ENCODE measurements at regions not wholly inside any gene's neighbourhood (a gene's known extent, or its start where the extent isn't known, plus 50 kb on each side); places are given as distances from the start of the nearest gene placed in this dataset.

DNA sequence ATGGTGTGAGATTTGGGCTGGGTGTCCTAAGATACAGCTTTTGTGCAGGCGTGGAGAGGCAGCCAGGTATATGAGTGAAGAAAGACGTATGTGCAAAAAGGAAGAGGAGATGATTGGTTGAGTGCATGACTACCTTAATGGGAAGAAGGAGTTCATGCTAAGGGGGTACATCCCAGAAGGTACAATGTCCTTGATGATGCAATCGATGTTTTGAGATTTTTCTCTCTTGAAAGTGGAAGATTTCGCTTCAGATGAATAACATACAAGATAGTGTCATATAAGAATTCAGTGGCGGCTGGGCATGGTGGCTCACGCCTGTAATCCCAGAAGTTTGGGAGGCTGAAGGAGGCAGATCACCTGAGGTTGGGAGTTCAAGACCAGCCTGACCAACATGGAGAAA is 357.1 kb downstream of the KLF12 start:
- H3K36me3 ChIP-seq (ENCODE audit: control insufficient read depth, insufficient read depth, low read length): peaks cover 19% of the 10 kb centered on the region
- Mint-ChIP-seq H3K4me1 (peaks cover 18 to 38% (median 26%) of the 10 kb centered on the region in 4 donors), H3K27me3 (no peaks in the 10 kb centered on the region), H3K9me3 (peaks cover 0 to 5% (median 0%) of the 10 kb centered on the region in 7 donors), H3K4me3 (no peak overlapping the region), H3K36me3 (peaks cover 54% of the 10 kb centered on the region), H3K27ac (peak overlapping the region in 2 of 3 donors; percentile 20 to 83)
- no peaks in the 10 kb centered on the region for H3K9me3 ChIP-seq (ENCODE audit: control insufficient read depth in 2 of 2, low read length in 2 of 2)
- H3K27me3 ChIP-seq (ENCODE audit: control insufficient read depth, insufficient read depth, low read length): no peaks in the 10 kb centered on the region
- no peak for DNase-seq
- H3K27ac ChIP-seq (ENCODE audit: insufficient read depth, low read length, poor library complexity, severe bottlenecking): no peak overlapping the region
- H3K4me3 ChIP-seq (ENCODE audit: low read depth, low read length): no peak overlapping the region
- no peaks in the 10 kb centered on the region for H3K4me1 ChIP-seq (ENCODE audit: control insufficient read depth, insufficient read depth, low read length, poor library complexity, severe bottlenecking)
- ATAC-seq (ENCODE audit: low read depth in 2 of 2): no peak

DNA sequence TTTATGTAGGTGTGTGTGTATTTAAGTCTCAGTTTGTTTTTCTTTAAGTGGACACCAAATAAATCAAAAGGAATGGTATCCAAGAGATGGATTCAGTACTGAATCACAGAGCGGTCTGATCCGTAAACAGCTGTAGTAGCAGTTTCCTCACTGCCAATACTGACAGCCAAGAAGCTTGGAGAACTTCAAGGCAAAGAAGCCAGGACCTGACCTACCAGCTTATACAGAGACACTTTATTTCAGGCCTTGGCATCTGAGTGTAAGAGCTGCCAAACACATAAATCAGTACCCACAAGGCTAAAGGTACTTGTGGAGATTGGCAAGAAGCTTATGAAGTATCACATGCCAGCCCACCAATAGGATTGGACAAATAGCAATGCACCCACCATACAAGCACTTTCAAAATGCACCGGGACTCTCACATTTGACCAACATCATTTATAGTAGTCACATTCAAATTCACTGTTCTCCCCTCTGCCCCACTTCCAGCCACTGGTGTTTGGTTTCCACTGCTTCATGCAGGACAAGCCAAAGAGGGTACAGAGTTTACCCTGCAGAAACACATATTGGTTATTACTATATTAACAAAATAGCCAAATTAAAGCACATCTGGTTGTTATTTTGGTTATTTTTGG is 357.9 kb downstream of the KLF12 start:
- H3K27me3 ChIP-seq (ENCODE audit: control insufficient read depth, insufficient read depth, low read length): no peaks in the 10 kb centered on the region
- no peaks in the 10 kb centered on the region for H3K4me1 ChIP-seq (ENCODE audit: control insufficient read depth, insufficient read depth, low read length, poor library complexity, severe bottlenecking)
- H3K36me3 ChIP-seq (ENCODE audit: control insufficient read depth, insufficient read depth, low read length): peaks cover 22% of the 10 kb centered on the region
- H3K4me3 ChIP-seq (ENCODE audit: low read depth, low read length): no peak overlapping the region
- peak overlapping the region; percentile 18 to 31 (median 20) for H3K27ac Mint-ChIP-seq
- ATAC-seq (ENCODE audit: low read depth in 2 of 2): no peak
- H3K9me3 Mint-ChIP-seq: peaks cover 0 to 10% (median 1%) of the 10 kb centered on the region in 7 donors
- H3K4me3 Mint-ChIP-seq: peak overlapping the region in 1 of 4 donors; percentile 22
- H3K4me1 Mint-ChIP-seq: peaks cover 21 to 41% (median 28%) of the 10 kb centered on the region in 4 donors
- H3K27me3 Mint-ChIP-seq: no peaks in the 10 kb centered on the region
- DNase-seq: no peak
- H3K27ac ChIP-seq (ENCODE audit: insufficient read depth, low read length, poor library complexity, severe bottlenecking): no peak overlapping the region
- no peaks in the 10 kb centered on the region for H3K9me3 ChIP-seq (ENCODE audit: control insufficient read depth in 2 of 2, low read length in 2 of 2)
- H3K36me3 Mint-ChIP-seq: peaks cover 61% of the 10 kb centered on the region

DNA sequence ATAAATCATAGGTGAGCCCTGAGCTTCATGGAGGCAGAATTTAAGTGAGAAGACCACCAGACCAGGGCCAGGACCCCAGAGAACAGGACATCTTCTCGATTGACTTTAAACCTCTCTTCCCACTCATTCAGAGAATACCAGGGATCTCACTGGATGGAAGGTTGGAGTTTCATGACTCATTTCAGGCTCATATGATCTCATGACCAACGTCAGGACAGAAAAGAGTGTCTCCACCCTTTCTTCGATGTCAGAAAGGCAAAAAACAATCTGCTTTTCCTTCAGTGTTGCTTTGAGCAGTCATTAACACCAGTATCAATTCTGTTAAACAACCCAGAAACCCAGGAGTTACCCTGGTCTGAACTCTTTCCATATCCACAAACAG is 361.0 kb downstream of the KLF12 start:
- Mint-ChIP-seq H3K27me3 (no peaks in the 10 kb centered on the region), H3K4me3 (no peak overlapping the region), H3K4me1 (peaks cover 31 to 56% (median 40%) of the 10 kb centered on the region in 4 donors), H3K36me3 (peaks cover 52% of the 10 kb centered on the region), H3K9me3 (peaks cover 0 to 10% (median 1%) of the 10 kb centered on the region in 7 donors), H3K27ac (peak overlapping the region in 2 of 3 donors; percentile 30 to 89)
- ATAC-seq (ENCODE audit: low read depth in 2 of 2): no peak
- H3K4me1 ChIP-seq (ENCODE audit: control insufficient read depth, insufficient read depth, low read length, poor library complexity, severe bottlenecking): peaks cover 2% of the 10 kb centered on the region
- H3K9me3 ChIP-seq (ENCODE audit: control insufficient read depth in 2 of 2, low read length in 2 of 2): no peaks in the 10 kb centered on the region
- DNase-seq: no peak
- H3K36me3 ChIP-seq (ENCODE audit: control insufficient read depth, insufficient read depth, low read length): peaks cover 3% of the 10 kb centered on the region
- H3K27ac ChIP-seq (ENCODE audit: insufficient read depth, low read length, poor library complexity, severe bottlenecking): no peak overlapping the region
- no peaks in the 10 kb centered on the region for H3K27me3 ChIP-seq (ENCODE audit: control insufficient read depth, insufficient read depth, low read length)
- H3K4me3 ChIP-seq (ENCODE audit: low read depth, low read length): no peak overlapping the region

DNA sequence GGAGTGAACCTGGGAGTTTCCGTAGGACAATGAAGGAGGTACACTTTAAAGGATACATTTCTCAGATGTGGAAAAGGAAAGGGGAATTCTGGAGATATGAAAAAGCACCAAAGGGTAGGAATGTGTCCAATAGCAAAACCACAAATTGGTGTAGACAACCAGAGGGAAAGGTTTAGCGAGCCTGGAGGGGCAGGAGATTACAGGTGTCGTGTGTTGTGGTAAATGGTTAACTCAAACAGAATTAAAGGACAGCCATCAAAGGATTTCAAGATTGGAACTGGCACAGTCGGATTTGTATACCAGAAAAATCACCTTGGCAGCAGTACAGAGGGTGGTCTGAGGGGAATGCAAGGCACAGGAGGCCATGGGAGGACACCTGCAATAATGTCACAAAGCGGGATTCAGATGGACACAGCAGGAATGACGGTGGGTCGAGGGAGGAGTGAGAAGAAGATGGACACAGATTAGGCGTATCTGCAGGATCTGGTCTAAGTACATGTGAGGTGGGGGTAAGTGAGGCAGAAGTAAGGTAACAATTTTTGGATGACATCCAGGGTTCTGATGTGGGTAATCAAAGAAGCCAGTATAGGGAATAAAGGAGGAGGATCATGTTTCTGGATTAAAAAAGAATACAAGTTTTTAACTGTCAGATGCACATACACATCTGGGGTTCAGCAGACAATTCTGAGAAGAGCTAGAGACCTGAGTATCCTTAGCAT is 361.6 kb downstream of the KLF12 start:
- DNase-seq (no peak), ATAC-seq (ENCODE audit: low read depth in 2 of 2) (no peak)
- Mint-ChIP-seq H3K36me3 (peaks cover 52% of the 10 kb centered on the region), H3K4me1 (peaks cover 35 to 62% (median 44%) of the 10 kb centered on the region in 4 donors), H3K27me3 (no peaks in the 10 kb centered on the region), H3K9me3 (peaks cover 0 to 10% (median 1%) of the 10 kb centered on the region in 7 donors), H3K27ac (peak overlapping the region; percentile 30 to 89 (median 70)), H3K4me3 (no peak overlapping the region)
- no peaks in the 10 kb centered on the region for H3K9me3 ChIP-seq (ENCODE audit: control insufficient read depth in 2 of 2, low read length in 2 of 2)
- peaks cover 3% of the 10 kb centered on the region for H3K36me3 ChIP-seq (ENCODE audit: control insufficient read depth, insufficient read depth, low read length)
- H3K4me3 ChIP-seq (ENCODE audit: low read depth, low read length): no peak overlapping the region
- H3K27me3 ChIP-seq (ENCODE audit: control insufficient read depth, insufficient read depth, low read length): no peaks in the 10 kb centered on the region
- peaks cover 7% of the 10 kb centered on the region for H3K4me1 ChIP-seq (ENCODE audit: control insufficient read depth, insufficient read depth, low read length, poor library complexity, severe bottlenecking)
- no peak overlapping the region for H3K27ac ChIP-seq (ENCODE audit: insufficient read depth, low read length, poor library complexity, severe bottlenecking)

DNA sequence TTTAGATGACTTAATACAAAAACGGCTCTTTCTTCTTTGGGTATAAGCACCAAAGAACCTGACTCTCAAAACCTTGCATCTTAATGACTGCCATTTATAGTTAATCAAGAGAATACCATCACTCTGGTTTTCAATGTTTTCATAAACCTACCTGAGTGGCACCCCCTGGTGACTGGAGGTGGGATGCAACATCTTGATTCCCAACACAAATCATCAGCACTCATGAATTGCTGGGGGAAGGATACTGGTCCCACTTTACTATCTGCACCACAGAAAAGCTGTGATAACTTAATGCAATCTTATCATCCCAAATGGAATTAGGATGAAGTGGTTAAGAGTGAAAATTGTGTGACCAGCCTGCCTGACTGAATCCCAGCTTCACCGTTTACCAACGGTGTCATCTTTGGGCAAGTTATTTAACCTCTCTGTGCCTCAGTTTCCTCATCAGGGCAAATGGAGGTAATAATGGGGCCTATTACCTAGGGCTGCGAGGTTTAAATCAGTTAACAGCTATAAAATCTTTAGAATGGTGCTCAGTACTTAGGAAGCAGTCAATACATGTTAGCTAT is 366.4 kb downstream of the KLF12 start:
- H3K27ac ChIP-seq (ENCODE audit: insufficient read depth, low read length, poor library complexity, severe bottlenecking): peak overlapping the region; percentile 78
- no peak for ATAC-seq (ENCODE audit: low read depth in 2 of 2)
- DNase-seq: peak in 2 of 3 donors; percentile 26 to 67
- Mint-ChIP-seq H3K4me1 (peaks cover 51 to 78% (median 63%) of the 10 kb centered on the region in 4 donors), H3K4me3 (peak overlapping the region in 3 of 4 donors; percentile 24 to 81 (median 33)), H3K36me3 (peaks cover 39% of the 10 kb centered on the region), H3K27ac (peak overlapping the region; percentile 94 to 97 (median 94)), H3K27me3 (no peaks in the 10 kb centered on the region), H3K9me3 (peaks cover 0 to 6% (median 1%) of the 10 kb centered on the region in 7 donors)
- H3K4me1 ChIP-seq (ENCODE audit: control insufficient read depth, insufficient read depth, low read length, poor library complexity, severe bottlenecking): peaks cover 40% of the 10 kb centered on the region
- peaks cover 10% of the 10 kb centered on the region for H3K36me3 ChIP-seq (ENCODE audit: control insufficient read depth, insufficient read depth, low read length)
- peak overlapping the region; percentile 81 for H3K4me3 ChIP-seq (ENCODE audit: low read depth, low read length)
- no peaks in the 10 kb centered on the region for H3K9me3 ChIP-seq (ENCODE audit: control insufficient read depth in 2 of 2, low read length in 2 of 2)
- no peaks in the 10 kb centered on the region for H3K27me3 ChIP-seq (ENCODE audit: control insufficient read depth, insufficient read depth, low read length)

DNA sequence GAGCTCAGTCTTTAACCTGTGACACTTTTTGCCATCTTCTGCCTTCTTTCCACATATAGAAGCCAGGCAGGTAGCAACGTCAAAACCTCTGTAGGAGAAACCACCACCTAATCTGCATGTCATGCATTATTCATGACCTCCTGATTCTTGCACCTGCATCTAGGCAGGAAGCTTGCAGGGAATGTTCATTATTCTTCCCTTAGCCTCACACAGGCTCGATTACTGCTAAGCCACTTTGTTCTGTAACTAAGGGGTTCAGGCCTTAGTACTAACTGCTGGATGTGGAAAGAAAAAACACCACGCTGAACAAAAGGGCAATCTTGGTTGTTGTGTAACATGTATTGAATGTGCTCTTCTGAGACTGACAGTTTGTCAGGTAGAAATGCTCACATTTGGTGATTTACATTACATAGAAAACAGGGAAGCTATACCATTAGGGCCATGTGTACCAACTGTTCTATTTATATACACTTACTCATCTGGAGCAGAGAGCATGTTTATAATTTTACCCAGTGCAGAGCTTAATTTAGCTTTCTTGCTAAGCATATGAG is 366.9 kb downstream of the KLF12 start:
- Mint-ChIP-seq H3K27me3 (no peaks in the 10 kb centered on the region), H3K27ac (peak overlapping the region; percentile 94 to 97 (median 94)), H3K36me3 (peaks cover 37% of the 10 kb centered on the region), H3K9me3 (peaks cover 0 to 6% (median 1%) of the 10 kb centered on the region in 7 donors), H3K4me3 (peak overlapping the region; percentile 33 to 92 (median 70)), H3K4me1 (peaks cover 46 to 78% (median 64%) of the 10 kb centered on the region in 4 donors)
- DNase-seq: peak in 2 of 3 donors; percentile 15 to 51
- H3K4me3 ChIP-seq (ENCODE audit: low read depth, low read length): peak overlapping the region; percentile 81
- H3K27ac ChIP-seq (ENCODE audit: insufficient read depth, low read length, poor library complexity, severe bottlenecking): peak overlapping the region; percentile 78
- H3K4me1 ChIP-seq (ENCODE audit: control insufficient read depth, insufficient read depth, low read length, poor library complexity, severe bottlenecking): peaks cover 40% of the 10 kb centered on the region
- H3K36me3 ChIP-seq (ENCODE audit: control insufficient read depth, insufficient read depth, low read length): peaks cover 14% of the 10 kb centered on the region
- H3K9me3 ChIP-seq (ENCODE audit: control insufficient read depth in 2 of 2, low read length in 2 of 2): no peaks in the 10 kb centered on the region
- peak in 1 of 2 donors; percentile 3 for ATAC-seq (ENCODE audit: low read depth in 2 of 2)
- no peaks in the 10 kb centered on the region for H3K27me3 ChIP-seq (ENCODE audit: control insufficient read depth, insufficient read depth, low read length)

DNA sequence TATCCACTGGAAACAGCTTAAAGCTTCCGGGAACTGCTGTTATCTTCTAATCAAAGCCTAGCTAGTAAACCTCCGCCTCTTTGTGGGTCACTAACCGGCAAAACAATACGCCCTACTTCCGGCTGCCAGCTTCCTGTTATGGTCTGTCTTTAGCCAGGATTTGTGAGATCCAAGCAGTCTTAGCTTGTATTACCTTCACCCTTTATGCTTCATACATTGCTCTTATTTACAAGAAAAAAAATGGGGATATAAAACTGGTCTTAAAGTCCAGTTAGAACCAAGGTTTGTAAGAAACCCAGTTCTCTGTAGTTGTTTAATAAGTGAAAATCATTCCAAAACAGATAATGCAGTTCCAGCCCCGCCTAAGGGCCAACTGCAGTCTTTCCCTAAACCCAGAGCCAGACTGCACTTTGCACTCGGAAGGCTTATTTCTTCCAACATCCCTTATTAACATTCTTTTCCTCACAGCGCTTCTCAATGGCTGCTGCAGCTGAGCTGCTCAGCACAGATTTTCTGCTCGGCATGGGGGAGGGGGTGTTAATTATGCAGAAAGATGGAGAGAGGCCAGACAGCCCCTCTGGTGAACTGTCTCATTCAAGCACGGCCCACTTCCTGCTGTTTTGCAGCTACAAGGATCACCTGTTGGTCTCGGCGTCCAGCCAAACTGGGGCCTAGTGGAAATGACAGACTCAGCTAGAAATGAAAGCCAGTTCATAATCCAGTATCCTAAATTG is 368.4 kb downstream of the KLF12 start:
- peaks cover 0 to 3% (median 0%) of the 10 kb centered on the region in 7 donors for H3K9me3 Mint-ChIP-seq
- Histone ChIP-seq H3K27me3 (ENCODE audit: control insufficient read depth, insufficient read depth, low read length) (no peaks in the 10 kb centered on the region), H3K9me3 (ENCODE audit: control insufficient read depth in 2 of 2, low read length in 2 of 2) (no peaks in the 10 kb centered on the region), H3K27ac (ENCODE audit: insufficient read depth, low read length, poor library complexity, severe bottlenecking) (peak overlapping the region; percentile 78), H3K4me1 (ENCODE audit: control insufficient read depth, insufficient read depth, low read length, poor library complexity, severe bottlenecking) (peaks cover 40% of the 10 kb centered on the region), H3K36me3 (ENCODE audit: control insufficient read depth, insufficient read depth, low read length) (peaks cover 20% of the 10 kb centered on the region), H3K4me3 (ENCODE audit: low read depth, low read length) (peak overlapping the region; percentile 81)
- H3K36me3 Mint-ChIP-seq: peaks cover 37% of the 10 kb centered on the region
- H3K27me3 Mint-ChIP-seq: no peaks in the 10 kb centered on the region
- DNase-seq (peak; percentile 60 to 95 (median 74)), ATAC-seq (ENCODE audit: low read depth in 2 of 2) (peak; percentile 84 to 87)
- peak overlapping the region; percentile 81 to 92 (median 84) for H3K4me3 Mint-ChIP-seq
- peak overlapping the region; percentile 94 to 97 (median 94) for H3K27ac Mint-ChIP-seq
- H3K4me1 Mint-ChIP-seq: peaks cover 47 to 81% (median 67%) of the 10 kb centered on the region in 4 donors

All from CD4-positive, CD25-positive, alpha-beta regulatory T cell (primary cell).